Fibroblast of mammary gland (primary cell): ENCODE measurements at regions not wholly inside any gene's neighbourhood (a gene's known extent, or its start where the extent isn't known, plus 50 kb on each side); places are given as distances from the start of the nearest gene placed in this dataset.

ENCODE experiments used
- DNase-seq: peaks from one replicate; pipeline ENCODE4 v3.0.0-alpha.2; 2010; ENCODE audit warnings: low read depth
- H3K4me3 ChIP-seq: 2 replicates; pipeline ENCODE4 v1.5.1; 2011; ENCODE audit warnings: low read depth, mild to moderate bottlenecking, low read length, moderate library complexity; ENCODE audit not compliant: control insufficient read depth
- CTCF ChIP-seq: conservative IDR thresholded peaks from 2 replicates; pipeline ENCODE4 v1.5.1; 2011; ENCODE audit warnings: low read depth, low read length, inconsistent platforms; ENCODE audit not compliant: control insufficient read depth, insufficient read depth

- no peak overlapping the region for H3K4me3 ChIP-seq
- DNase-seq: no peak
- no peak for TF ChIP-seq CTCF
Measured at GRCh38 chr6:4346659-4347333, 211.4 kb upstream of the ECI2 start.

GRCh38 chr6:4345543-4345942 is 210.2 kb upstream of the ECI2 start:
- no peak for DNase-seq
- TF ChIP-seq CTCF: no peak
- no peak overlapping the region for H3K4me3 ChIP-seq

- no peak overlapping the region for H3K4me3 ChIP-seq
- no peak for DNase-seq
- no peak for TF ChIP-seq CTCF
Measured at GRCh38 chr6:4344317-4344899, 209.0 kb upstream of the ECI2 start.

GRCh38 chr6:4342407-4343137 is 207.2 kb upstream of the ECI2 start:
- no peak for TF ChIP-seq CTCF
- no peak overlapping the region for H3K4me3 ChIP-seq
- no peak for DNase-seq

- H3K4me3 ChIP-seq: no peak overlapping the region
- DNase-seq: no peak
- TF ChIP-seq CTCF: no peak
Measured at GRCh38 chr6:4341078-4341797, 205.9 kb upstream of the ECI2 start.

- TF ChIP-seq CTCF: no peak
- no peak overlapping the region for H3K4me3 ChIP-seq
- DNase-seq: no peak
Measured at GRCh38 chr6:4340544-4340943, 205.2 kb upstream of the ECI2 start.
